HCEC 1CT (cell line): ENCODE measurements at regions not wholly inside any gene's neighbourhood (a gene's known extent, or its start where the extent isn't known, plus 50 kb on each side); places are given as distances from the start of the nearest gene placed in this dataset.

ENCODE experiments used
- DNase-seq: peaks from one replicate; pipeline ENCODE4 v3.0.0-alpha.2; 2017

DNA sequence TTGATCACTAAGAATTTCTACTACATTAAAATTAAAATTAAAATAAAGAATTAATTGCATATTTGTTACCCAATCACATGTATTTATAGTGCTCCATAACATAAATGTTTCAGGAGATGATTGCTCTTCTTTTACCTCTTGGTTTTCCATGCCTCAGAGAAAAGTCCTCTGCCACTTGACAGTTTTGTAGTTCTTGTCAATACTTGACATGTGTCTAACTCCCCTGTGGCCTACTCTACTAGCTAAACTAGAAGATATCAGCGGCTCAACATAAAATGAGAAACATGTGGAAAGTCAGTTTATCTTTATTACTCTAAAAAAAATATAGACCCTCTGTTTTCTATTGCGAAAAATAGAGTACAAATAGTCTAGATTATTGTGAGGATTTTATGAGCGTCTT, 650.6 kb upstream of the NUDT12 start:
- DNase-seq: no peak

DNA sequence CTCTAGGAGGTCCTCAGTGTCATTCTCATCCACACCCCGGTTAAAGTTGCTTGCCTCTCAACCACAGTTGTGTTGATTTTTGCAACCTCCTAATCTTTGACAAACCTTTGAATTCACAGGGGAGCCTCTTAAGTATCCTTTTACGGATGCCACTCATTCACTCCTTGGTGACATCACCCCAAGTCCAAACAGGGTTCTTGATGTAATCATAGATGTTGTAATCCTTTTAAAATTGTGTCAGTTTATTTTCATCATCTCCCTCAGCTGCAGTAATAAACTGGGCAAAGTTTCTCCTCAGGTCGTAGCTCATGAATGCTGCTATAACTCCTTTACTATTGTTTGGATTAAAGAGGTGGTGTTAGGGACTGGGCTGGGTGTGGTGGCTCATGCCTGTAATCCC, 637.2 kb upstream of the NUDT12 start:
- DNase-seq: no peak

DNA sequence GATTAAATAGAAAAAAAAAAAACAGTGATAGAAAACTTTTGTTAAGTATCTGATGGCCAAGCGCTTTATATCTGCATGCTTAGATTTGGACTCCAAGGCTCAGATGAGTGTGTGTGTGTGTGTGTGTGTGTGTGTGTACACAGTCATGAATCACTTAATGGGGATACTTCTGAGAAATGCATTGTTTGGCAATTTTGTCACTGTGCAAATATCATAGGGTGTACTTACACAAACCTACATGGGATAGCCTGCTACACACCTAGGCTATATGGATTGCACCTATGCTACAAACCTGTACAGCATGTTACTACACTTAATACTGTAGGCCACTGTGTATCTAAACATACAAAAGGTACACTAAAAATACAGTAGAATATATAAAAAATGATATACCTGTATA, 635.6 kb upstream of the NUDT12 start:
- no peak for DNase-seq

DNA sequence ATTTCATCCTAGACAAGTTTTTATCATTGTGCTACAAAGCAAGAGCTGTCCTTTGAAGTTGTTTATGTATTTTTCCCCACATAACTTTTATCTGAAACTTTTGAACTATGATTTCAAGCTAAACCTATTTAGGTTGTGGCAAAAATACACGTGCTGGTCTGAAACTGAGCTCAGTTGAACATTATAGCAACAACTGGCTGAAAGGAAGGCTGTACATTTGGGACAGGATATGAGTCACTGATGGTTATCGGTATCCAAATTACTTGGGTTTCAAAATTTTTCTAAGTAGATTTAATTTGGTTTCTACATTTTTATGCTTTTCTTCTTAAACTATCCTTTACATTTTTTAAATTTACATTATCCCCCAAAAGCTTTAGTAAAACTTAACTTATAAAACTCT, 627.3 kb upstream of the NUDT12 start:
- peak; percentile 65 for DNase-seq

DNA sequence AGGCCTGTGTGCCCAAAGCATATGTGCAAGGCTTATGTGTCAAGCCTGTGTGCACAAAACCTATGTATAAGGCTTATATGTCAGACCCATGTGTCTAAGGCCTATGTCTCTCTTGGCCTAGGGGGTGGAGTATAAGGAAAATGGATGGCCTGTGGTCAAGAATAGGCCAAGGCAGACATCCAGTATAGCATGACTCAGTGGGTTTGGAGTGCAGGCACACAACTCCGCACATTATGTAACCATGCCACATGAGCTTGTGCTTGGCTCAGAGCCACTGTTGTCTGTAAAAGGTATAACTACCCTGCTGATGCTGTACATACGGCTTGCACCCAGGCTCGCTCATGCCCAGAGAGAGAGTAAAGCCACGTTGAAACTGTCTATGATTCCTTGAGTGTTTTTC, 626.4 kb upstream of the NUDT12 start:
- peak; percentile 34 for DNase-seq

DNA sequence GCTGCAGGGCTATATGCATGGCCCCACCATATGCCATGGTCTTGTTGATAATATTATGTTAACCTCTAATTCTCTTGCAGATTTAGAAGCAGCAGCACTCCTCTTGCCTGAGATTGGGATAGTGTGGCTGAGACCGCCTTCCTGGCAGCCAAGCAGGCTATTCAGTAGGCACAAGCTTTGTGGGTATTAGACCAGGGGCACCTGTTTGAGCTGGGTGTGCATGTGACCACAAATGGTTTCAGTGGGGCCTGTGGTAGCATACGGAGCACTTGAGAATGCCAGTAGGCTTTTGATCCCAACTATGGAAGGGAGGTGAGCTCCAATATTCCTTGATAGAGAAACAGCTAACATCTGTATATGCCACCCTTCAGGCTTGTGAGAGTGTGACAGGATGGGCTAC, 625.1 kb upstream of the NUDT12 start:
- DNase-seq: no peak

DNA sequence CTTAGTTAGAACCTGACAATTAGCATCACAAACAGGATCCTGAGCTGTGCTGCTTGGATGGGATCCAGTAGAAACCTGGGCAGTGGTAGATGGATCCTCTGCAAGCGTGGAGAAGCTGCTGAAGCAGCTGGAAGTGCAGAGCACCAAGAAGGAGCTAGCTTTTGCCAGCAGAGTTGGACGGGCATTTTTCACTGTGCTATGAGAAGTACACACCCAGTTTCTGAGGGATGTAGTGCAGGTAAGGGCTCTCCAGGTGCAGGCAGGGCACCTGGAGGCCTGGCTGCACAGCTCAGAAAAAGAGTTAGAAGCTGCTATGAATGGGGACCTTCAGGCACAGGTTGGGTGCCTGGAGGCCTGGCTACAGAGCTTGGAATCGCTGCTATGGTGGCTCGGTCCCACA, 623.9 kb upstream of the NUDT12 start:
- DNase-seq: no peak

DNA sequence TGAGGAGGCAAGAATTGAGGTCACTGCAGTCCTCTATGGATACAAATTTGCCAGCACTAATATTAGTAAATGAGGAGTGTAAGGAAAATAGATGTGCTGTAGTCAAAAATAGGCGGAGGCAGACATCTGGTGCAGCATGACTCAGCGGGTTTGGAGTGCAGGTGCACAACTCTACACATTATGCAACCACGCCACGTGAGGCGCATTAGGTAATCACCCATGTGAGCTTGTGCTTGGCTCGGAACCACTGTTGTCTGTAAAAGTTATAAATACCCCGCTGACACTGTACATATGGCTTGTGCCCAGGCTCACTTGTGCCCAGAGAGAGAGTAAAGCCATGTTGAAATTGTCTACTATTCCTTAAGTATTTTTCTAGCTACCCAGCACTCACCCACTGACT, 623.5 kb upstream of the NUDT12 start:
- DNase-seq: no peak

DNA sequence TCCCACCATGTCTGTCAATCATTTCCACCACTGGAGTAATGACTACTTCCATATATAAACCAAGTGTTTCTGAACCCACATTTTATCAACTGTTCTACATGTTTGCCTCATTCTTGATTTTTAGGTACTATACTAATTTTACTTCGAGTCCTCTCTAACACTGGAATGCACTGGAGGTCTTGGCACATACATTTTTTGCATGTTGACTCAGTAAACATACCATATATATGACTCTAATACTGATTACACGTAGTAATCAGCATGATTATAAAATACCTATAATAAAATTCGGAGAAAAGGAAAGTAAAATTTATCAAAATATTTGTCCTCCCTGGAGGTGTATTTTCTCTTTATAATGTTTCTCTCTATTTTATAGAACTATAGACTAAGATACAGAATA, 621.7 kb upstream of the NUDT12 start:
- DNase-seq: no peak

DNA sequence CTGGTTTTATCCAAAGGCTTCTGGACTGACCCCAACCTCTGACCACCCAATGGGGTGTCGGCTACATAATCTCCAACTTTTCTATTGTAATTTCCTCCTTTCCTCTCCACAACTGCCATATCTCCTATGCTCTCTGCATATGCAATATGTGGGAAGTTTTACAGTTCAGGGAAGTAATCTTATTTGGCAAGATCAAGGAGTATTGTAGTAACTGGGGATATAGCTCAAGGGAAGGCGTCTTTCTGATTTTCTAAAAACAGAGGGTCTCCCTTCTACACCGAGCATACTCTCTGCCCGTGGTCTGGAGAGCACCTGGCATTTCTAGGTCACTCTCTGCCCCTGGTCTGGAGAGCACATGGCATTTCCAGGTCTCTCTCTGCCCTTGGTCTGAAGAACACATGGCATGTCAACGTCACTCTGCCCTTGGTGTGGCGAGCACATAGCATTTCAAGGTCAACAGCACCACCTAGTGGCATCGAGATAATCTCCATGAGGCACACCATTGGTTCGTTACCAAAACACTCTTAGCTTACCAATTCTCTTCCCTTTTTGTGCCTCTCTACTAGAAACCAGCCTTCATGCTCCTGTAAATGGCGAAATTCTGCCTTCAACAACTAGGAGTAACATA, 616.4 kb upstream of the NUDT12 start:
- peak; percentile 73 for DNase-seq

DNA sequence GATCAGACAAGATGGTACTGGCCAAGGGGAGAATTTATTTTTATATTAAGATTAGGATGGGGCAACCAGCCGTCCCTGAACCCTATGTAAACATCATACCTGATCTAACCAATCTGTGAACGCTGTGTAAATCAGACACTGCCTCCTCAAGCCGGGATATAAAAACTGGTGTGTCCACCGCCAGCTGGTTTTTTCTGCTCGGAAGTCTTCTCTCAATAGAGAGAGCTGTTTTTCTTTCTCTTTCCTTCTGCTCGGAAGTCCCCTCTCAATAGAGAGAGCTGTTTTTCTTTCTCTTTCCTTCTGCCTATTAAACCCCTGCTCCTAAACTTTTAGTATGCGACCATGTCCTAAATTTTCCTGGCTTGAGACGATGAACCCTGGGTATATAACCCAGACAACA, 615.5 kb upstream of the NUDT12 start:
- DNase-seq: no peak

DNA sequence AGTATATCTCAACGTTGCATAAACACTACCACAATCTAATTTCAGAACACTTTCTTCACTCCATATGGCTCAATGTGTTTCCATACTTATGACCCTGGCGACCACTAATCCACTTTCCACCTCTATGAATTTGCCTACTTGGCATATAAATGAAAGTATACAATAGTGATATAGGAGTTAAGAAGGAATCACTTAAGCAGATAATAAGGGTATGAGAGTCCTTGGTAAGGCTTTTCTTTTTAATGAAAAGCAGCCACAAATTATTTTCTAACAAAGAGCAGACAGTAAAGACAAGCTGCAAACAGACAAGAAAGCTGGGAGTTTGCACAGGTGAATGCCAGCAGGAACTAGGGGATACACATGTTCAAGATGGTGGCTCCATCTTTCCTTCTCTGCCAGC, 615.1 kb upstream of the NUDT12 start:
- DNase-seq: no peak

DNA sequence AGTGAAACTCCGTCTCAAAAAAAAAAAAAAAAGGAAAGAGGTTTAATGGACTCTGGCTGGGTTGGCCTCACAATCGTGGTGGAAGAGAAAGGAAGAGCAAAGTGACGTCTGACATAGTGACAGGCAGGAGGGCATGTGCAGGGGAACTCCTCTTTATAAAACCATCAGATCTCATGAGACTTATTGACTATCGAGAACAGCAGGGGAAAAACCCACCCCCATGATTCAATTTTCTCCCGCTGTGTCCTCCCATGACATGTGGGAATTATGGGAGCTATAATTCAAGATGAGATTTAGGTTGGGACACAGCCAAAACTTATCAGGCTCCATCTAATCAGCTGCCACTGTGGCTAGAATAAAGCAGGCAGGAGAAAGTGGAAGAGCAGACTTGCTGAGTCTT, 610.4 kb upstream of the NUDT12 start:
- DNase-seq: no peak

DNA sequence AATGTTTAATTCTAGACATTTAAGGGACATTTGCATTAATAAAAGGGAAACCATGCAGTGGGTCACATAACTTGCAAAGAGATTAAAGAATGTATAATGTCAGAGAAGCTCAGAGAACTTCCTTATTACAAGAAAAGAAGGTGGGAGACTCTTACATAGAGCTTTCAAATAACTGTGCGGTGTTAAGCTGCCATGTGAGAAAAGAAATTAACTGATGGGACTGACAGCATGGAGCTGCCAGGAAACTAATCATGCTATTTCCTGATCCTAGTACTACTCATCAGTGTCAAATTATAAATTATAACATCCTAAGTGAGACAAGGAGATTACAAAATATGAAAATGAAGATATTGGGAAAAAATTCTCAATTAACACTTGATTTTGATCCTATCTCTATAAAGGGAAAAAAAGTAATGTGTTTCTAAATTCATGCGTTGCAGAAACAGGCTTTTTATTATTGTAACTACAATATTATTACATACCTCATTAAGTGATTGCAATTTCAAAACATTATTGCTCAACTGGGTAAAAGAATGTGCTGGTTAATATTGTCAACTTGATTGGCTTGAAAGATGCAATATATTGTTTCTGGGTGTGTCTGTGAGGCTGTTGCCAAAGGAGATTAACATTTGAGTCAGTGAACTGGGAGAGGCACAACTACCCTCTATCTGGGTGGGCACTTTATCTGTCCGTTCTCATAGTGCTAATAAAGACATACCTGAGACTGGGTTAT, 609.5 kb upstream of the NUDT12 start:
- DNase-seq: no peak

DNA sequence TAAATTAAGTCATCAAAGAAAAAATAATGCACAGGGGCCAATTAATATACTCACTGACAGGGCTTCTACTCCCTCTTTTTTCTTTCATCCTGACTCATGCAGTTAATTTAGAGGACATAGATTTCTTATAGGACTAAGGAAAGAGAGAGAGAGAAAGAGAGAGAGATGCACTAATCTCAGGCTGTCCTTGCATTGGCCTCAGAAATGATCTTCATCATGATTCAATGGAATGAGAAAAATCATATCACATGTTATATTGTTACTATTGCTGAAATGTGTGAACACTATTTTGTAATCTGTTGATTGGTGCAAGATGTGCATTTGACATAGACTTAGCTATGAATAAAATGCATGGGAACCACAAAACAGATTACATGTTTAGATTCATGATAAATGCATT, 608.3 kb upstream of the NUDT12 start:
- peak; percentile 37 for DNase-seq

DNA sequence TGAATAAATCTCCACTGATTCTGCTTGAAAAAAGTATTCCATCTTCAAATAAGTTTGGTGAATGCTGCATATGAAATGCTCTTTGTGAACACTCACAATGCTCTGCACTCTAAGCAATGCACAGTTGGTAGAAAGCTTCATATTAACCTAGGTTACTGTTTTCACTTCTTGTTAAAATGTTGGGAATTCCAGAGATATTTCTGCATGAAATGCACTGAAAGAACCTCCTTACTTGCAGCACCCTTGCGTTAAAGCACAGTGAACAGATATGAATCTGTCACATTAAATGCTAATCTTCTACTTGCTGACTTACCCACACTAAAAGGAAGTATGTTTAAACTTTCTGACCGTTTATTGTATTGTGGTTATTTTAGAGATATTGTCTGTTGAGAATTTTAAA, 584.1 kb upstream of the NUDT12 start:
- DNase-seq: no peak

DNA sequence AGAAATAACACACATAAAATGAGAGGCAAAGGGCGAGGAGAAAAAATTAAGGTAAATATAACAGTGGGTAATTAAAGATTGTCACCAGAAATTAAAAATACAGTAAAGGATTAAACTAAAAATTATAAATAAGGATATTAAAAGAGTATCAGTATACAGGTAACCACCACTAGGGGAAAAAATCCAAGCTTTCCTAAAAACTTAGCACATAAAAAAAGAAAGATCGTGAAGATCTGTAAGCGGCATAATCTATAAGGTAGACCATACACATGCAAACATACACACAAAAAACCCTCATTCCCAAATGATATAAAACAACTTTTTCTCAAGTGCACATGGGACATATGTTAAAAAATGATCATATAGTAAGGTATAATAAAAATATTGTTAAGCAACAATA, 577.3 kb upstream of the NUDT12 start:
- DNase-seq: no peak

DNA sequence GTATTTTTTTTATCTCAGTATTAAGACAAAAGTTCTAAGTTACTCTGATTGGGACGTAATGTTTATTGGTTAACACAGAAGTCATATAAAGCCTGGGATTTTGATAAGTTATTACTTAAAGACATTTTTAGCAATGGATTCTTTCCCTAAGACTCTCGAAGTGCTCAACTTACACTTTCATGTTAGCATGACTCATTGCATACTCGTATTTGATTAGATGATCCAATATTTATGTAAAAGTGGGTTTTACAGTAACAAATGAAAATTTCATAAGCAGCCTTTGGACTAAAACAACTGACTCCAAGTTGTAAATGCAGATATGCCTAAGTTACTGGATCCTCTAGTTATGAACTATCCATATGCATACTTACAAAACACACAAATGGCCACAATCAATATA, 567.7 kb upstream of the NUDT12 start:
- no peak for DNase-seq

DNA sequence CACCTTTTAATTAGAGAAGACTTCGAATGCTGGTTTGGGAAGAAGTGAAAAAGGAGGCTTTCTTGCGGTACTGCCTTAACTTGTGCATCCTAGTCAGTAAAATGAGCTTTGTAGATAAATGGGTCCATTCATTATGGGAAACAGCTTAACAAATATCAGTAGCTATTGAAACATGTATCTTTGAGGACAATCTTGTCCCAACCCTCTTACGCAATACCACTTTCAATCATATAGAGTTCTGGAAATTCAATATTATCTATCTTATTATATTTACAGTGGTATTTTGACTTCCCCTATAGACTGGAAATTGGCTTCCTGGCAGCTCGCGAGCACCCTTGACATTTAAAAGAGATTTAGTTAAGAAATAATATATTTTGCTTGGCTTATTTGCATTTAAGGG, 565.8 kb upstream of the NUDT12 start:
- no peak for DNase-seq

DNA sequence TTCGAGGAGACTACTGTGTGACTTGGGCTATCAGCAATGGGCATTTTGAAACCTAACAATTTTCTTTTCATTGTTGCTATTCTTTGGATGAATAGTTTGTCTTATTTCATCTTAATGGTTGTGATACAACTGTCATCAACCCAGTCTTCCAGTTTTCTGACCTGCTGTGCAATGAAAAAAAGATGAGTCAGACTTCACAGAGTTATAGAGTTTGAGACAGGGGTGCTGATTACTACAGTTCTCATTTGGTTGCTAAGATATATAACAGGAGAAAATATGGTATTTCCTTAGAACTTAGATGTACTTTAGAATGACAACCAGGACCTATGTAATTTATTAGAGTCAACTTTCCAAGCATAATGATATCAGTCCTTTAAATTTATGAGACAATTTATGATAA, 564.4 kb upstream of the NUDT12 start:
- DNase-seq: no peak

DNA sequence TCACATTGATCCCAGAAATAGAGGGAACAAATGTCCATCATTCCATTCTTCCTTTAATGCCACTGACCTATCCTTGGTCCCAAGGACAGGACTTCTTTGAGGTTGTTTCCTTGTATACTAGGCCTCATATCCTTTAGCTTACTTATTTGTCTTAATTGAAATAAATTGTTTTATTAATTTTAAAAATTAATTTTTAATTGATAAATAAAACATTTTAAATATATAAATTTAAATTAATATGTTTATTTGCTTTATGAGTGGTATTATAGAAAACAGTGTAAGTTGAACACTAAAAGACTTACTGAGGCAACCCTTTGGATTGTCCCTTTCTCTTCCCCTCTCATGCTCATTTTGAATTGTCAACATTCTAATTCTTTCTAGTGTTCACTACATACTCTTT, 556.9 kb upstream of the NUDT12 start:
- no peak for DNase-seq

DNA sequence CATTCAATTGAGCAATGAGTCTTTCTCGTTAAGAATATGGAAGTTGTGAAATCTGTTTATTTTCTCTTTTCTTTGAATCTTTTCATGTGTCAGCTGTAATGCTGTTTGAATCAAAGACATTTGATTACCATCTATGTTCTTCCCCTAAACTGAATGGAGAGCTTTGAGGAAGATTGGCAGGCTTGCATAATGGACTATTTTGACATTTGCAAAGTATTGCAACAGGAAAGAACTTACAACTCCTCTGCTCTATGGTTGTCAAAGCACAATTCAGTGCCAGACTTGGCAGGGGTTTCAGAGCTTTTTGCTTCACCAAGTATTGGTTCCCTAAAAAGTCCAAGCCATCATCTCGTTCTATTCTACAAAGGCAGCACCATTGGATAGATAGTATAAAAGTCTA, 549.0 kb upstream of the NUDT12 start:
- DNase-seq: no peak

DNA sequence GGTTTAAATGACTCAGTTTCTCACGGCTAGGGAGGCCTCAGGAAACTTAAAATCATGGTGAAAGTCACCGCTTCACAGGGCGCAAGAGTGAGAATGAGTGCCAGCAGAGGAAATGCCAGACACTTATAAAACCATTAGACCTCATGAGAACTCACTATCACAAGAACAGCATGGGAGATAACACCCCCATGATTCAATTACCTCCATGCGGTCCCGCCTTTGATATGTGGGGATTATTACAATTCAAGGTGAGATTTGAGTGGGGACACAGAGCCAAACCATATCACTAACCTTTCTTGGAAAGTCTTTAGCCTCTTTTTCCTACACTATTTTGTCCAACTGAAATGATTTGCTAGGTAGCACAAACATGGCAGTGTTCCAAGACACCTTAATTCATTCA, 533.9 kb upstream of the NUDT12 start:
- no peak for DNase-seq

DNA sequence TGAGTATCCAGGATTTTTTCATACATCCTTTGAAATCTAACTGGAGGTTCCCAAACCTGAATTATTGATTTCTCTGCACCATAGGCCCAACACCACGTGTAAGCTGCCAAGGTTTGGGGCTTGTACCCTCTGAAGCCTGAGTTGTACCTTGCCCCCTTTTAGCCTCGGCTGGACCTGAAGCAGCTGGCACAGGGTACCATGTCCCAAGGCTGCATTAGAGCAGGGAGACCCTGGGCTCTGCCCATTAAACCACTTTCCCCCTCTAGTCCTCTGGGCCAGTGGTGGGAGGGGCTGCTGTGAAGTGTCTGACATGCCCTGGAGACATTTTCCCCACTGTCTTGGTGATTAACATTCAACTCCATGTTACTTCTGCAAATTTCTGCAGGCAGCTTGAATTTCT, 532.9 kb upstream of the NUDT12 start:
- no peak for DNase-seq
